ENCODE measurements at regions not wholly inside any gene's neighbourhood (a gene's known extent, or its start where the extent isn't known, plus 50 kb on each side); places are given as distances from the start of the nearest gene placed in this dataset.

DNA sequence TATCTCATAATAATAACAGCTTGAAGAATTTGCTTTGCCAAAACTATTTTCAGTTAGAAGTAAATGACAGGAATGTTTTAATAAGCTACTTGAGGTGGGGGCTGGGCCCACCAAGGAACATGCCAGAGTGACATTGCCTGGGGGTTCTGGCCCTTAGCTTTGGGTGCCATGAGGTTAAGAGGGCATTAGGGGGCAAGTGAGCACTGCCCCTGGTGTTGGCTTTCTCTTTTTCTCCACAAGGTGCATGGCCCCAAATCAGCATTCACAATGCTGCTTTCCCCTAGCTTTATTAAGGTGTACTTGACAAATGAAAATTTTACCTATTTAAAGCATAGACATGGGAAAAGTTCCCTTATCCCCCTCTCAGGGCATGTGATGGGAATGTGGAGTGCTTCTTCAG lies 305.4 kb downstream of the TENT4A start:
- no peak for DNase-seq

GRCh38 chr5:7036192-7036835 lies 323.1 kb downstream of the TENT4A start:
- DNase-seq: no peak

DNA sequence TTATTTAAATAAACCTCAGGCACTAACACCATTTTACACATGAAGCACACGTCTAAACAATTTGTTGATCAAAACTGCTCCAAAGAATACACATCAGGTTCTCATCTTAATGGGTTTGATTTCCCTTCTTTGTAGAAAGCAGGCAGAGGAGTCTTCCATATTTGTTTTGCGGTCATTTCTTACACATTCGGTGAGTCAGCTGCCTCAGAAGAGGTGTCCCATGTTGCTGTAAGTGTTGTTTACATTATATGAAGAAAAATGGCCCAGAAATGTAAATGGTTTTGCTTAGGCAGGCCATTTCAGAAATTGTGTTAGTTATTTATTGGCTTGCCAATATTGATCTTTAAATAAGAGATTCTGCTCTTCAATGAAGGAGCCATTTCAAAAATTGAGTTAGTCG lies 325.8 kb downstream of the TENT4A start:
- no peak for DNase-seq

DNA sequence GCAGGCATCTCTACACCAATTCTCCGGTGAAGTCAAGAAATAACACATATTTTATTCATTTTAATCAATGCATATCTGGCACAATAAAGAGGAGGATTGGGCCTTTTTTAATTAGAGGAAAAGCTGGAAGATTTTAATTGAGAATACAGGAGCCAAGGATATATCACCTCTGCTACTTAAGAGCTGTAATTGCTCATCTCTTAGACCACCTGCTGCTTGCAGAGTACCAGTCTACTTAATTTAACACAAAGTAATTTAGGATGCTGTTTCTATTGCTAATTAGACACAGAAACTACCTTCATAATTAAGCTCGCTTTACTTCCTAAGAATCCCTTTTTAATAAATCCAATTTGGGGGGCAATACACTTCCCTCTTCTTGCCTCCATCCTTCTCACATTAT lies 326.9 kb downstream of the TENT4A start:
- no peak for DNase-seq

- no peak for DNase-seq
These were observed 330.6 kb downstream of the TENT4A start for GRCh38 chr5:7043797-7044196.

DNA sequence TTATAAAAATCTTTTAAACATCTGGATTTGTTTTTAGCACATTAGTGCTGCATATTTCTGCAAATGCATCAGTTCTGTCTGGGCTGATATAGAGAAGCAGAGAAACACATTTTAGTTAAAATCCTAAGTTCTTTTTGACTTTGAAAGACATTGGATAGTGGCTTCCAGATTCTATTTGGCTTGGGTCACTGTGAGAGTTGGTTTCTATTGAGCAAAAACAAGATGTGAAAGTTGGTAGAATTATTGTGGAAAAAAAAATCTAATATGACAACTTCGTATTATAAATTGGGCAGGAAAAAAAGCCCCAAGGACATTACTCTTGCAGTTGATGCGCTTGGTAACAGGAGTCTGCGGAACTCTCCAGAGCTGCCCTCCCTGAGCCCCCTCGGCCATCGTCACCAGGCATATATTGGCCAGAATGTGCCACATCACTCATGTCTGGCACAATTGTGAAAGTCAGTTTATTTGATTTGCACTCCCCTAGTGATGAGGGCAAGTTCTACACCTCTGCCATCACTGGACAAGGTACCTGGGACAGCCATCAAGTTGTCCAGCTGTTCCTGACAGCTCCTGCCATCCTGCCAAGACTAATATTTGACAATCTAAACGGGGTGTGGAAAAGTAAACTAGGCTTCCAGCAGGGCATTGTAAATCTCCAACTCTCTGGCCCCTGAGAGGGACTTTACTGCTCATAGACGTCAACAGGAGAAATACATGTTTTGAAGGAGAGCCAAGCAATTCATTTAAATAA lies 334.5 kb downstream of the TENT4A start:
- no peak for DNase-seq

DNA sequence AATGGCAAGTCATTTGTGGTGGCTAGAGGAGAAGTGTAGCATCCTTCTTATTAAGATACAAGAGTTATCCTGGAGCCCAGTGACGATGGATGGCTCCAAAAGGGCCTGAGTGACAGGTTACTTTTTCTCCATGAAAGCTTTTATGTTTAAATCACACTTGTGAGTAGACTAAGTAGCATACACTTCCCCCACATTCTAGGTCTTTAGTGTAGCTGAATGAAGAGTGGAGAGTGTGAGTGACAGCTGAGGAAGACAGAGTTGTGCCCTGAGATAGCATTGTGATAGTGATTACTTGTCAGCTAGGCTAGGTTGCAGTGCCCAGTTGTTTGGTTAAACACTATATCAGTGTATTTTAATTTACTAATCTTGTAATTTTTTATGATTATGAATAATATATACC lies 337.8 kb downstream of the TENT4A start:
- DNase-seq: no peak

GRCh38 chr5:7053125-7053524 lies 339.9 kb downstream of the TENT4A start:
- DNase-seq: no peak

DNA sequence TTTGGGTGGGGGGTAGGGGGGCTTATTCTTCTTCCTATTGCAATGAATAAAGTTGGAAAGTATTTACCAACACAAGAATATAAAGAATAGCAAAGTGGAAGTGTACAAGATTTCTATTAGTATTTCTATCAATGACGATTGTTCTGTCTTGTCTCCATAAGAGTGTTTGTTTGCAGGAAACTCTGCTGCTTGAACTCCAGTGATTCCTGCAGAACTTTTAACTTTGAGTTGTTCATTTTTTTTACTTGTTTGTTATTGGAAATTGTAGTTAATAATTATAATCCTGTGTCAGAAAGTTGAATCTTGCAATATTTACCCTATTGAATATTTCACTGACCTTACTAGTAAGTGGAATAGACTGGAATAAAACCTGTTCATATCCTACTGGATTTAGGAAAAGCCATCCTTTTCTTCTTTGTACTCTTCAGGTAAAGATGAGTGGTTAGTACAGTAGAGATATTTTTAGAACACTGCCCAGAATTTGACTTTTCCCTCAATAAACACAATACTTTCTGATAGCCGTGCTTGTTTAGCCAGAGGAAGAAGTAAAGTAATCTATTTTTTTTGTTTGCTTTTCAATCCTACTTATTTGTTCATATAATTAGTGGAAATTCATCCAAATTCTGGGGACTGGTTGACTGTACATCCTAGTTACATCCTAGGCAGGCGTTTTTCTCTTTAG lies 340.4 kb downstream of the TENT4A start:
- DNase-seq: no peak

DNA sequence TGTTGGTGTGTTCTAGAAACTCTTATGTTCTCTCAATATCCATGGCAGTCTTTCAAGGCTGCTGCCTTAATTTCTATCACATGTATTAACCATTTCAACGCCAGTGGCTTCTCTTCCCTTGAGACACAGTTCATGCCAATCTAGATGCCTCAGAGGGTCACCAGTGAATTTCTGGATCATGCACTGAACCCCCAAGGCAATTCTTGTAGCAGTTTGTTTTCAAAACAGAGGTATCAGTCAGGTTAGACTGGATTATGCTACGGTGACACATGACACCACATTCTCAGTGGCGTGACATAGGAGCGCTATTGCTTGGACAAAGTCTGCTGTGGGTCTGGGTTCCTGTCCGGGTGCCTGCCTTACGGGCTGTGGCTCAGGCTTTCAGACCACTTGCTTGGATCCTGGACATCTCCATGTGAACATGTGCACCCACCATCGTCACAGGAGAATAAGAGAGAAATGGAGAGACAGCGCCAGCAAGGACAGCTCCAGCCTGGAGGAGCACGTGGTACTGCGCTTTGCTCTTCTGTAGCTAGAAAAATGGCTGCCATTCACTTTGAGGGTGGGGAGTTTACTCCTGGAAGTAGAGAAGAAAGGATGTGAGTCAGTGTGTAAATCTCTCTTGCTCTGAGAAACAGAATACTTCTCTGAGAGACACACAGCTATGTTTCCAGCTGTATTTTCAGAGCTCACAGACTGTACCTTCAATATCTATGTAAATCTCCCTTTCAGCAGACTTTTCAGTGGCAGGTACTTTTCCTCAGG lies 329.3 kb upstream of the ADCY2 start:
- no peak for DNase-seq

DNA sequence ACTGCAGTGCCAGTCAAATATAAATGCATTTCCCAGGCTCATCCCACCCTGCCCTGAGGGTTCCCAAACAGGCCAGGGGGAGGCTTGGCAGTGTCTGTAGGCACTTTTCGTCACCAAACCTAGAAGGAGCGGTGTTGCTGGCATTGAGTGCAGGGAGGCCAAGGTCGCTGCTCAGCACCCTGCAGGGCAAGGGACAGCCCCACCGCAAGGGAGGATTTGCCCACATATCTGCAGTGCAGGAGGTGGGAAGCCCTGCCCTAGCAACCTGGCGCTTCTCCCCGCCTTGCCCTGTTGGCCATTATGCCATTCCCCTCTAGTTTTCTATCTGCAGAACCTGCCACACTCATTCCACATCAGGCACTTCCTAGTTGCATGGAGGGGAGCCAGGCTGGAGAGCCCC lies 327.8 kb upstream of the ADCY2 start:
- DNase-seq: no peak

DNA sequence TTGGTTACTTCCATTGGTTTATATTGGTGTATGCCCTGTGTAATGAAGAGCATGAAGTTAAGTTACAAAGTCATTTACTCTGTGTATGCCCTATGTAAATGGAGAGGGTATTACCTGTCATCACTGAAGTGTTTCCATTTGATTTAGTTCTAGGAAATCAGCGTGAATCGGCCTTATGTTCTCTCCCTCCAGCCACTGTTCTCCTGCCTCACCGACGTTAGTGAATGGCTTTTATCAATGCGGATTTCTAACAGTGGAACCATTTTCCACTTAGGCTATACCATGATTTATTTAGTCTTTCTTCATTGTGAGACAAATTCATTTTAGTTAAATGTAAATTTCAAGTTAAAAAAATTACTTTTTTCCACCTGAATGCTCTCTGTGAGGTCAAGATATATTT lies 327.0 kb upstream of the ADCY2 start:
- no peak for DNase-seq

- DNase-seq: no peak
These were observed 323.8 kb upstream of the ADCY2 start for GRCh38 chr5:7072188-7072587.

- no peak for DNase-seq
These were observed 322.3 kb upstream of the ADCY2 start for GRCh38 chr5:7073666-7074065.

- no peak for DNase-seq
These were observed 321.8 kb upstream of the ADCY2 start for GRCh38 chr5:7074176-7074575.

DNA sequence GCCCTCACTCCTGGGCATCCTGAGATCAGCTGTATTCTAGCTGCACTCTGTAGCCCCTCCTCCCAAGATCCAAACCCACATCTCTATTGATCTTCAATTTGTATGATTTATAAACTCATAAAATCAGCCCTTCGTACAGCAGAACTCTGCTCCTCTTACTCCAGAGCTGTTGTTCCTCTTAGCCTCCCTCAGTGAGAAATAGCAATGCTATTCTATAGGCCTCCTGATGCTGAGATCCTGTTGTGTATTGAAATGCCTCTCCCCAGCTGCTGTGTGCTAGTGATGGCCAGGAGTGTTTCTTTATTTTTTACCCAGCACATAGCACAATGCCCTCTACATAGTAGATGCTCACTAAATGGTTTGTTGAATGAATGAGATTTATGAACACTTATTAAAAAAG lies 320.5 kb upstream of the ADCY2 start:
- DNase-seq: no peak

- no peak for DNase-seq
These were observed 317.8 kb upstream of the ADCY2 start for GRCh38 chr5:7078101-7078500.

DNA sequence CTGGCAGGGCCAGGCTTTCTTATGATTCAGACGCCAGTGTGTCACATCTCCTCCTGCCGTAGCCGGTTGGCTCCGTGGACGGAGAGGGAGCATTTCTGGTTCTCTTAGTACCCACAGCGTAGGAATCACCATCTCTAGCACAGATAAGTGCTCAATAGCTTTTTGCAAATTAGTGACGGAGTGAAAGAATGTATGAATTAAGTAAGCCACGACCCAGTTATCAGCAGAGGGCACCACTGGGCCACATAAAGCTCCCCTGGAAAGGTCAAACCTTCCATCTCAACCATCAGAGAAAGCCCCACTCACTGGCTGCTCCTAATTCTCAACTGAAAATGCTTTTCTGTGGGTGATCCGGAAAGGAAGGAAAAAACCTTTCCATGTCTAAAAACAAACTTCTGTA lies 317.0 kb upstream of the ADCY2 start:
- DNase-seq: no peak

- no peak for DNase-seq
These were observed 315.4 kb upstream of the ADCY2 start for GRCh38 chr5:7080501-7080900.

DNA sequence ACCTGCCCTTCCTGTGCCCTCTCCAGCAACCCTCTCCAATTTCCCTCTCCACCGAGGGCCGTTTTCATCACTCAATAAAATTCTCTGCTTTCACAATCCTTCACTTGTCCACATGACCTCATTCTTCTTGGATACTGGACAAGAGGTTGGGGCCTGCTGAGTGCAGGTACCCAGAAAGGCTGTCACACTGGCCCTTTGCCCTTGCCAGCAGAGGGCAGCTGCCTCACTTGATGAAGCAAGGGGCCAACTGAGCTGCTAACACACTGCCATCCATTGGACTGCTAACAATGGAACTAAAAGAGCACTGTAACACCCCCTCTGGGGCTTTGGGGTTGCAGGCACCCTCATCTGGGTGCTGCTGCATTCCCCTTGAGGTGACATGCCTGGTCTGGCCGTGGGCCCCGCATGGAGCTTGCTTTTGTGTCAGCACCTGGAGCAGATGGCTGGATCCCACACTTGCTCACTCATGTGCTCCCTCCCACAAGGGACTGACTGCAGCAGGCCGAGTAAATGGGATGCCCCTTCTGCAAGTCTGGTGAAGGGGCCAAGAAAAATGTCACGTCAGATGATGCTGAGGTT lies 308.1 kb upstream of the ADCY2 start:
- DNase-seq: no peak

DNA sequence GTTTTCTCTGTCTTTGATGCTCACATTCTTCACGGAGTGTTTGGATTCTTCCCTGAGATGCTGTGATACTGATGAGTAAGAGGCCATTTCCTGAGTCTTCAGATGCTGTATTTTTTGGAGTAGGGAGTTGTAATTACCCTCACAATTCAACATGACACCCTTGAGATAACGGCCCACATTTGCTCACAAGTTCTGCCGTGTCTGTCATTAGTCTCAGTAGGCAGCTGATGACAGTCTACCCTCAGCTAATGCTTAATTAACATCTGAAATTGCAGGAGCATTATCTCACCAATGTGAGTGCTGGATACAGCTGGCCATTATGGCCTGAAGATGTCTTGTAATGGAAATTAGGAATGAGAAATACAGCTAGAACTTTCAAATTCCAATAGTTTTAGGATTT lies 307.1 kb upstream of the ADCY2 start:
- no peak for DNase-seq

- DNase-seq: no peak
These were observed 301.3 kb upstream of the ADCY2 start for GRCh38 chr5:7094626-7095025.

- DNase-seq: no peak
These were observed 299.6 kb upstream of the ADCY2 start for GRCh38 chr5:7096294-7096693.

Measured in DMS 273 treated with DMSO at 0.1 percent for 48 hours (cell line).